Endothelial cell of umbilical vein (primary cell): ENCODE measurements at regions not wholly inside any gene's neighbourhood (a gene's known extent, or its start where the extent isn't known, plus 50 kb on each side); places are given as distances from the start of the nearest gene placed in this dataset.

Experiments
- BruUV-seq: library from RNA; stranded (reverse); fragments of 400-500 nt; replicated peaks from 2 replicates; lab custom pipeline; 2021; lab: Mats Ljungman, UMichigan
- CTCF ChIA-PET: fragments of 300-600, 350-600 bp; sonication (Branson Sonifier 250); formaldehyde crosslinking; loops from one replicate; lab custom pipeline; 2021; ENCODE audit warnings: antibody characterized with exemption, inconsistent platforms; lab: Charles Lee
- POLR2A ChIA-PET: fragments of 300-600, 350-600 bp; sonication (Branson Sonifier 250); formaldehyde crosslinking; loops from one replicate; lab custom pipeline; 2021; ENCODE audit warnings: antibody characterized with exemption, inconsistent platforms; lab: Charles Lee
- DNase-seq: peaks from one replicate; pipeline ENCODE4 v3.0.0-alpha.2; 2011; ENCODE audit warnings: low read depth, low spot score
- FAIRE-seq: peaks from 2 replicates; lab custom pipeline; 2011; peaks lifted over from hg19 to GRCh38; lab: Jason Lieb, UNC
- H2AFZ ChIP-seq: 2 replicates; pipeline ENCODE4 v1.6.0; 2012; ENCODE audit warnings: low read depth, low read length, control low read depth, inconsistent platforms
- H3K27ac ChIP-seq: 2 replicates; pipeline ENCODE4 v1.5.1; 2011; ENCODE audit warnings: low read depth, mild to moderate bottlenecking, control low read depth, low read length, moderate library complexity; ENCODE audit not compliant: insufficient read depth
- H3K27me3 ChIP-seq, 2 experiments: 2 replicates each; pipeline versions ENCODE4 v1.6.0 to v1.6.1; 2011; ENCODE audit warnings: low read length in 2 of 2, mixed read lengths in 1 of 2; ENCODE audit not compliant: control insufficient read depth in 2 of 2, insufficient read depth in 2 of 2
- H3K36me3 ChIP-seq, 2 experiments: 2 replicates in 1 of 2; 3 replicates in 1 of 2; pipeline ENCODE4 v1.5.1; 2011; ENCODE audit warnings: low read length in 2 of 2, mild to moderate bottlenecking in 1 of 2, moderate library complexity in 1 of 2; ENCODE audit not compliant: control insufficient read depth in 2 of 2, insufficient read depth in 2 of 2; ENCODE audit errors: extremely low read depth in 1 of 2
- H3K4me1 ChIP-seq: 3 replicates; pipeline ENCODE4 v1.5.1; 2011; ENCODE audit warnings: mild to moderate bottlenecking, low read length; ENCODE audit not compliant: control insufficient read depth, insufficient read depth; ENCODE audit errors: extremely low read depth
- H3K4me2 ChIP-seq: 2 replicates; pipeline ENCODE4 v1.6.1; 2011; ENCODE audit warnings: low read length, control low read depth, mixed read lengths; ENCODE audit not compliant: insufficient read depth
- H3K4me3 ChIP-seq, 3 experiments: fragments of 200-600 bp in 1 of 3; sonication (generic), shearing (Covaris generic) in 1 of 3; replicated peaks in 1 of 3; 2 replicates each; pipeline ENCODE4 v1.5.1; 2011 to 2016; ENCODE audit warnings: control low read depth in 3 of 3, low read length in 3 of 3, mild to moderate bottlenecking in 2 of 3, inconsistent platforms in 1 of 3, low read depth in 1 of 3, moderate library complexity in 1 of 3; ENCODE audit not compliant: insufficient read depth in 1 of 3
- H3K79me2 ChIP-seq: 2 replicates; pipeline ENCODE4 v1.6.0; 2012; ENCODE audit warnings: low read length, inconsistent platforms; ENCODE audit not compliant: control insufficient read depth, insufficient read depth
- H3K9ac ChIP-seq: replicated peaks from 2 replicates; pipeline ENCODE3; 2011; ENCODE audit warnings: low read length, control low read depth; ENCODE audit not compliant: insufficient read depth; ENCODE audit errors: extremely low read depth
- H3K9me1 ChIP-seq: replicated peaks from 3 replicates; pipeline ENCODE4 v1.6.0; 2011; ENCODE audit warnings: mild to moderate bottlenecking, low read length; ENCODE audit not compliant: control insufficient read depth, insufficient read depth; ENCODE audit errors: extremely low read depth
- H3K9me3 ChIP-seq: replicated peaks from 2 replicates; pipeline ENCODE4 v1.5.1; 2012; ENCODE audit warnings: low read length, inconsistent platforms; ENCODE audit not compliant: control insufficient read depth, insufficient read depth
- H4K20me1 ChIP-seq: replicated peaks from 2 replicates; pipeline ENCODE3; 2011; ENCODE audit warnings: mild to moderate bottlenecking, low read length; ENCODE audit not compliant: control insufficient read depth, insufficient read depth; ENCODE audit errors: extremely low read depth
- CTCF ChIP-seq, 2 donors: IDR thresholded peaks; 1 replicate in 1 of 2; 2 replicates in 1 of 2; pipeline ENCODE4 v1.5.1; 2011; ENCODE audit warnings: low read length in 2 of 2, mild to moderate bottlenecking in 2 of 2, moderate library complexity in 2 of 2, control low read depth in 1 of 2, inconsistent platforms in 1 of 2, low read depth in 1 of 2; ENCODE audit not compliant: insufficient read depth in 1 of 2; ENCODE audit errors: extremely low read depth in 1 of 2
- EZH2 ChIP-seq: IDR thresholded peaks from 2 replicates; pipeline ENCODE4 v1.6.1; 2012; ENCODE audit warnings: borderline replicate concordance, low read depth, mild to moderate bottlenecking, moderate library complexity, low read length, inconsistent platforms; ENCODE audit not compliant: severe bottlenecking
- FOS ChIP-seq: IDR thresholded peaks from 2 replicates; pipeline ENCODE4 v1.6.1; 2011; ENCODE audit warnings: mild to moderate bottlenecking, low read length, moderate library complexity, borderline replicate concordance; ENCODE audit not compliant: insufficient read depth
- GATA2 ChIP-seq: IDR thresholded peaks from 2 replicates; pipeline ENCODE4 v1.7.0; 2011; ENCODE audit warnings: low read depth, mild to moderate bottlenecking, moderate library complexity, mixed read lengths, low read length; ENCODE audit not compliant: insufficient read length, insufficient read depth
- JUN ChIP-seq: IDR thresholded peaks from 2 replicates; pipeline ENCODE4 v1.6.1; 2011; ENCODE audit warnings: borderline replicate concordance, low read depth; ENCODE audit not compliant: insufficient read length, insufficient read depth
- MAX ChIP-seq: IDR thresholded peaks from 2 replicates; pipeline ENCODE4 v1.6.1; 2011; ENCODE audit not compliant: insufficient read depth, insufficient read length
- MYC ChIP-seq: IDR thresholded peaks from one replicate; pipeline ENCODE4 v1.6.1; 2011; ENCODE audit warnings: mild to moderate bottlenecking, low read depth, low read length
- POLR2A ChIP-seq: IDR thresholded peaks from 2 replicates; pipeline ENCODE4 v1.6.1; 2012; ENCODE audit warnings: low read depth, mild to moderate bottlenecking, control low read depth, low read length
- POLR2AphosphoS5 ChIP-seq: IDR thresholded peaks from 2 replicates; pipeline ENCODE4 v1.6.1; 2012; ENCODE audit warnings: low read depth, mild to moderate bottlenecking, control low read depth, low read length, moderate library complexity; ENCODE audit not compliant: insufficient read depth
- dilution Hi-C: fragments of 300-500 bp; cut with MboI; formaldehyde crosslinking; loops from one replicate; pipeline ENCODE4 v1.15.0; 2019; ENCODE audit warnings: low sequenced_read_pairs; ENCODE audit not compliant: extremely low pct_ligation_motif_present
- intact Hi-C: fragments of 100-400 bp; cut with micrococcal nuclease; formaldehyde crosslinking; loops from one replicate; pipeline ENCODE4 v1.10.0; 2022

- H4K20me1 ChIP-seq: no peaks in the 10 kb centered on the region
- no peak overlapping the region for H3K27ac ChIP-seq
- no peak for FAIRE-seq
- dilution Hi-C loops (no loop called here), intact Hi-C loops (no loop called here)
- no peak overlapping the region for H2AFZ ChIP-seq
- H3K4me3 ChIP-seq: no peak overlapping the region
- no peak for TF ChIP-seq FOS
- no peak for TF ChIP-seq GATA2
- peaks cover 36% of the 10 kb centered on the region for H3K4me1 ChIP-seq
- H3K27me3 ChIP-seq: no peaks in the 10 kb centered on the region
- CTCF ChIA-PET: no interaction called here
- no peak overlapping the region for H3K4me2 ChIP-seq
- DNase-seq: no peak
- no peaks in the 10 kb centered on the region for H3K9me1 ChIP-seq
- BruUV-seq: no TSS peak
- no peaks in the 10 kb centered on the region for H3K9me3 ChIP-seq
- no peak overlapping the region for H3K9ac ChIP-seq
- POLR2A ChIA-PET: no interaction called here
- no peaks in the 10 kb centered on the region for H3K79me2 ChIP-seq
- H3K36me3 ChIP-seq: no peaks in the 10 kb centered on the region
These were observed 110.5 kb upstream of the ADAMTS9 start for GRCh38 chr3:64798316-64798715.

- H3K27me3 ChIP-seq: no peaks in the 10 kb centered on the region
- CTCF ChIA-PET: interaction anchor here (1.0 to 1.4 kb wide), 2 partner anchors 19 to 373 kb away, joined by 3 to 4 read pairs; no protein-coding TSS in a partner anchor
These were observed 109.0 kb upstream of the ADAMTS9 start for GRCh38 chr3:64796607-64797399.

More at GRCh38 chr3:64796607-64797399, 109.0 kb upstream of the ADAMTS9 start:
- Histone ChIP-seq H3K4me3 (no peak overlapping the region), H3K4me2 (peak overlapping the region; percentile 84), H3K36me3 (no peaks in the 10 kb centered on the region), H3K9me1 (no peaks in the 10 kb centered on the region), H3K27ac (peak overlapping the region; percentile 87), H4K20me1 (no peaks in the 10 kb centered on the region), H3K4me1 (peaks cover 26% of the 10 kb centered on the region), H2AFZ (peak overlapping the region; percentile 55), H3K9me3 (no peaks in the 10 kb centered on the region), H3K79me2 (no peaks in the 10 kb centered on the region), H3K9ac (peak overlapping the region; percentile 12)
- POLR2A ChIA-PET: no interaction called here
- TF ChIP-seq POLR2AphosphoS5: peak; percentile 82
- TF ChIP-seq GATA2: peak; percentile 98
- peak; percentile 71 for TF ChIP-seq POLR2A
- TF ChIP-seq JUN: peak; percentile 86
- TF ChIP-seq FOS: peak; percentile 97
- TF ChIP-seq MYC: no peak
- no peak for TF ChIP-seq CTCF (IDR thresholded peaks at IDR 0.05; ENCODE audit: extremely low read depth in 1 of 2, insufficient read depth in 1 of 2, low read depth in 1 of 2, low read length in 2 of 2)
- no peak for TF ChIP-seq MAX
- no peak for TF ChIP-seq EZH2
- DNase-seq (peak; percentile 88), FAIRE-seq (peak; percentile 94)
- BruUV-seq: TSS peak; percentile 83
- dilution Hi-C loops (no loop called here), intact Hi-C loops (loop anchor here (1.0 to 2.0 kb wide), 6 partner anchors 111 to 371 kb away; no protein-coding TSS in a partner anchor)
